ENCODE measurements at regions not wholly inside any gene's neighbourhood (a gene's known extent, or its start where the extent isn't known, plus 50 kb on each side); places are given as distances from the start of the nearest gene placed in this dataset.
"Not testable (repeated sequence)": the region's sequence is repeated elsewhere in the genome, so short reads cannot be mapped to it uniquely, and the experiment has no call there.

DNA sequence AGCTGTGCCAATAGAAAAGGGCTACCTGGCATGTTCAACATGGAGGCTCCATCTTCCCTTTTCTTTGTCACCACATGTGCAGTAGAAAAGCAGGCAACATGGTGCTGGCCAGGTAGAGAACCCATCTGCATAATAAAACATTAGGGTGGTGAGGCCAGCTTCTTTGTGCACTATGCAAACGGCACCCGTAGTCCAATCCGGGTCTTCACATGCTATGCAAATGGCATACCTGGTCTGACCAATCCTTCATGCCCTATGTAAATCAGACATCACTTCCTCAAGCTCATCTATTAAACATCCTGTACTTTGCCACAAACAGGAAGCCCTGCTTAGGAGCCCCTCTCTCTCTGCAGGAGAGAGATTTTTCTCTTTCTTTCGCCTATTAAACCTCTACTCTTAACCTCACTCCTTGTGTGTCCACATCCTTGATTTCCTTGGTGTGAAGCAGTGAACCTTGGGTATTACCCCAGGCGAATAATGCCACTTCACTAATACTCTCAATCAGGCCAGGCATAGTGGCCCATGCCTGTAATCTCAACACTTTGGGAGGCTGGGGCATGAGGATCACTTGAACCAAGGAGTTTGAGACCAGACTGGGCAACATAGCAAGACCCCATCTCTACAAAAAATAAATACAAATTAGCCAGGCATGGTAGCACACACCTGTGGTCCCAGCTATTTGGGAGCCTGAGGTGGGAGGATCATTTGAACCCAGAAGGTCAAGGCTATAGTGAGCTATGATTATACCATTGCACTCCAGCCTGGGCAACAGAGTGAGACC is 111.3 kb upstream of the MRI1 start:
- DNase-seq (ENCODE audit: low read depth) = no peak

DNA sequence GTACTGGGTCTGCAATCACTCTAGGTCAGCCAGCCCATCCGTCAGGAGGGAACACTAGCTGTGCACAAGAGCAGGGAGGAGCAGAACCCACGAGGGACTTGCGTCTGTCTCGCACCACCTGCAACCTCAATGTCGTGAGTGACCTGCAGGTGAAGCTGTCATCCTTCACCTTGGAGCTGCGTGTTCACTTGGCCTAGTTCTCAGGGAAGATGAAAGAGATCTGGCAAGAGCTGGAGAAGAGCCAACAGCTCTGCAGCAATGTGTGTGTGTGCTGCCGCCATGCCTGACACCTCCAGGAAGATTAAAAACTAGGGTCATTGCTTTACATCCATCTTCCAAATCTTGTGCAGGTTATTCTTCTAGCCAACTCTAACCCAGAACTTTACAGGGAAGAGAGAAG is 117.6 kb upstream of the MRI1 start:
- DNase-seq (ENCODE audit: low read depth) = no peak

DNA sequence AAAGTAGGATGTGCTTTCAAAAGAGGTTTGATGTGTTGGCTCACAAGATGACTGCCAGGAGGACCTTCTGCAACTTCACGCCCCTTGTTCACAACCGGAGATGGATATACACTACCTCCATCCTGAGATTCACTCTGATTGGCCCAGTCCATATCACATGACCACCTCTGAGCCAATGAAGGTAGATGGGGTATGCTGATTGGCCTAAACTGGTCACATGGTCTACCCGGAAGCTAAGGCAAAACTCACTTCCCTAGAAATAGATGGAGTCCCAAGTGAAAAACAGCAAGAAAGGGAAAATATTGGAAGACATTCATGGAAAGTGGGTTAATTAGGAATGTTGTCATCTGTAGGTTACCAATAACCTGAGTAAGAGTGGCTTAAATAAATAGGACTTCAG is 119.7 kb upstream of the MRI1 start:
- no peak for DNase-seq (ENCODE audit: low read depth)

DNA sequence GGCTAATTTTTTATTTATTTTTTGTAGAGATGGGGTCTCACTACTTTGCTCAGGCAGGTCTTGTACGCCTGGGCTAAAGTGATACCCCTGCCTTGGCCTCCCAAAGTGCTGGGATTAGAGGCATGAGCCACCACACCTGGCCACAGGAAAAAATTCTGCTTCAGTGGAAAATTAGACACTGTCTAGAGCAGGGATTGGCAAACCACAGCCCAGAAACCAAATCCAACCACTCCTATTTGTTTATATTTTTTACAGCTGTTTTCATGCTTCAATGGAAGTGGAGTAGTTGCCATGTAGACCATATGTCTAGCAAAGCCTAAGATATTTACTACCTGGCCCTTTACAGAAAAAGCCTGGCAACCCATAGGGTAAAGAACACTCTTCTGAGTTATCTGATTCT is 123.7 kb upstream of the MRI1 start:
- no peak for DNase-seq (ENCODE audit: low read depth)

DNA sequence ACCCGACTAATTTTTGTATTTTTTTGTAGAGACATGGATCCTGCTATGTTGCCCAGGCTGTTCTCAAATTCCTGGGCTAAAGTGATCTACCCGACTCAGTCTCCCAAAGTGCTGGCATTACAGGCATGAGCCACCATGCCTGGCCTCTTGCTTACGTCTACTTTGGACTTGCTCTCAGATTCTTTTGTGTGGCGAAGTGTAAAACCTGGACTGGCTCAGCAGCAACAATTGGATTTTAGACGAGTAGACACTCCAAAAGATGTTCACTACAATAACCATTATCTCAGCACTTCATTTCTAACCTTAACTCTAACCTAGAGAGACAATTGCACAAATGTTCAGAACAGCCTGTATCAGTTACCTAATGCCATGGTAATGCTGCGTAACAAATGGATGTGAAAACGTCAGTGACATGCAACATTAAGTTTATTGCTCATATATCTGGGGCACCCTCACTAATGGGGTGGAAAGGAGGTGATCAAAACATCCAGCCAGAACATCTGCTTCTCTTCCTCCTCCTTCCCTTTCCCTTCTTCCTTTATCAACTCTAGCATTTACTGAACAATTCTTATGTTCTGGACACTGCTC is 124.9 kb upstream of the MRI1 start:
- no peak for DNase-seq (ENCODE audit: low read depth)

DNA sequence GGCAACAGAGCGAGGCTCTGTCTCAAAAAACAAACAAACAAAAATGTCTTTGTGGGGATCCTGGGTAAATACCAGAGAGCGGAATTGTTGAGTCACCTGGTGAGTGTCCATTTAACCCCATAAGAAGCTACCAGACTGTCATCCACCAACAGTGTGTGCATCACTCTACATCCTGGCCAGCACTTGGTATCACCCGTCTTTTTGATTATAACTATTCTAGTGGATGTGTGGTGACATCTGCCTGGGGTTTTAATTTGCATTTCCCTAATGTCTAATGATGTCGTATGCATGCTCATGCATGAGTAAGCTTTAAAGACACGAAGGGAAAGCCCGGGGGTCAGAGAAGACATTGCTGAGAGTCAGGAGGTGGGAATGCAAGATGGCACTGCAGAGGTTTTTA is 126.7 kb upstream of the MRI1 start:
- no peak for DNase-seq (ENCODE audit: low read depth)

DNA sequence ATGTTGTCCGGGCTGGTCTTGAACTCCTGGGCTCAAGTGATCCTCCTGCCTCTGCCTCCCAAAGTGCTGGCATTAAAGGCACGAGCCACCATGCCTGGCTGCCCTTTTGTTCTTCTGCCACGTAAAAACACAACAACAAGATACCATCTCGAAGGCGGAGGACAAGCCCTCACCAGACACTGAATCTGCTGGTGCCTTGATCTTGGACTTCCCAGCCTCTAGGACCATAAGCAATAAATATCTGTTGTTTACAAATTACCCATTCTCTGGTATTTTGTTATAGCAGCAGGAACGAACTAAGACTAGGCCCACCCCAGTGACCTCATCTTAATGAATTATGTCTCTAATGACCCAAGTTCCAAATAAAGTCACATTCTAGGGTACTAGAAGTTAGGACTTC is 128.4 kb upstream of the CACNA1A start:
- DNase-seq (ENCODE audit: low read depth) = no peak

DNA sequence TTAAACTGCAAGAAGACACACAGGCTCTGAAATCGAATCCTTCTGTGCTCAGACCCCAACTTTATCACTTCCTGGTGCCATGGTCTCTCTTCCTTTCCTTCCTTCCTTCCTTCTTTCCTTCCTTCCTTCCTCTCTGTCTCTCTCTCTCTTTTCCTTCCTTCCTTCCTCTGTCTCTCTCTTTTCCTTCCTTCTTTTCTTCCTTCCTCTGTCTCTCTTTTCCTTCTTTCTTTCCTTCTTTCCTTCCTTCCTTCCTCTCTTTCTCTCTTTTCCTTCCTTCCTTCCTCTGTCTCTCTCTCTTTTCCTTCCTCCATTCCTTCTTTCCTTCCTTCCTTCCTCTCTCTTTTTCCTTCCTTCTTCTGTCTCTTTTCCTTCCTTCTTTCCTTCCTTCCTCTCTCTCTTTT is 127.2 kb upstream of the CACNA1A start:
- DNase-seq (ENCODE audit: low read depth) = no peak

DNA sequence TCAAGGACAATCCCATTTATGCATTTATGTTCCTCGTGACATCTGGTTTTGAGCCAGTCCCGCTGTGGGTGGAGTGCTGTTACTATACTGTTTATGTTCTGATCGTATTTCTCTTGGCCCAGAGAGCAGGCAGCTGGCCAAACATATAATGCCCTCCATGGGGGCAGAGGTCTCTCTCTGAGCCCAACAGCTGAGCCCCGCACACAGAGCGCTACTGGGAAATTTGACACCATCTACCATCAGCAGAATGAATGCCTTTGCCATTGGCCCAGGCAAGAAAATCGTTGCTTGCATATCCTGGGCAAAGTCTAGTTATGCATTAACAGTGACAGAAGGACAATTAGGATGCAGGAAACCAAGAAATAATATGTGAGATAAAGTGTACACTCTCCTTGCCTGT is 126.8 kb upstream of the CACNA1A start:
- no peak for DNase-seq (ENCODE audit: low read depth)

DNA sequence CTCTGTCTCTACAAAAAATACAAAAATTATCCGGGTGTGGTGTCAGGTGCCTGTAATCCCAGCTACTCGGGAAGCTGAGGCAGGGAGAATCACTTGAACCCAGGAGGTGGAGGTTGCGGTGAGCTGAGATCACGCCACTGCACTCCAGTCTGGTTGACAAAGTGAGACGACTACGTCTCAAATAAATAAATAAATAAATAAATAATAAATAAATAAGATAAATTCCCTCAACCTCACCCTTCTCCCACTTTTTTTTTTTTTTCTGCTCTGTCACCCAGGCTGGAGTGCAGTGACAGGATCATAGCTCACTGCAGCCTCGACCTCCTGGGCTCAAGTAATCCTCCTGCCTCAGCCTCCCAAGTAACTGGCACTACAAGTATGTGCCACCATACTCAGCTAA is 125.9 kb upstream of the CACNA1A start:
- not testable (repeated sequence) for DNase-seq (ENCODE audit: low read depth)

DNA sequence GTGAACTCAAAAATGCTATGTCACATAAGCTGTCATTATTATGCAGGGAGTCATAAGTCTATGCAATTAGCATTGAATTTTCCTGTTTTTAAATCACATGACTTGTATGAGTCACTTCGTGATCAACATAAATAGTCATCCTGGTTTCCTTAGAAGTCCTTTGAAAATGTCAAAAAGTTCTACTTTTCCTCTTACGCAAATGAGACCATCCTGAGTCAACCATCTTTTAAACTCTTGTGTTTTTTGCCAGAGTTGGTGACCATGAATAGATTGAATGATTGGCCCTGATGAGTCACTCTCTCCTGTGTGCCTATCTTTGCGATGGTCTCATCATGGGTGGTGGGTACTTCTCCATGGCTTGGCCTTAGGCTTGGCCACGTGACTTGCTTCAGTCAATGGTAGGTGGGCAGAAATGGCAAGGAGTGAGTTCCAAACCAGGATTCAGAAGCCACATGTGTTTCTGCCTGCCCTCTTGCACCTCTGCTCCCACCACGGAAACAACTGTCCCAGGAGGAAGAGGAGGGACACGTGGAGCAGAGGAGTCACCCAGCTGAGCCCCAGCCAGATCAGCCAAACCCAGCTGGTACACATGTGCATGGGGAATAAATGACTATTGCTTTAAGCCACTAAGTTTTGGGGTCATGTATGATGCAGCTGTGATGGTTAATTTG is 123.5 kb upstream of the CACNA1A start:
- DNase-seq (ENCODE audit: low read depth) = no peak

DNA sequence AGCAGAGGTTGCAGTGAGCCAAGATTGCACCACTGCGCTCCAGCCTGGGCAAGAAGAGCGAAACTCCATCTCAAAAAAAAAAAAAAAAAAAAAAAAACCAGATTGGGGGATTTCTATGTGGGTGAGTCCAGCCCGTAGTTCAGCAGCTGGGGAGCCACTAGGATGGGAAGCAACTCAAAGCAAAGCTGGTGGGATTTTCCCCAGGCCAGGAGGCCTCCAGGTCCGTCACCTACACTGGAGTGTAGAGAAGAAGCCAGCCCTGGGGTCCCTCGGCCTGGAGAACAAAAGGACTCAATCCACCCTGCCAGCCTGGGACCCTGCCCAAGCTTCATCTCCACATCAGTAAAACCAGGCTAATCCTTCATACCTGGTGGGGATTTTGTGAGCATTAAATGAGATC is 121.3 kb upstream of the CACNA1A start:
- no peak for DNase-seq (ENCODE audit: low read depth)

DNA sequence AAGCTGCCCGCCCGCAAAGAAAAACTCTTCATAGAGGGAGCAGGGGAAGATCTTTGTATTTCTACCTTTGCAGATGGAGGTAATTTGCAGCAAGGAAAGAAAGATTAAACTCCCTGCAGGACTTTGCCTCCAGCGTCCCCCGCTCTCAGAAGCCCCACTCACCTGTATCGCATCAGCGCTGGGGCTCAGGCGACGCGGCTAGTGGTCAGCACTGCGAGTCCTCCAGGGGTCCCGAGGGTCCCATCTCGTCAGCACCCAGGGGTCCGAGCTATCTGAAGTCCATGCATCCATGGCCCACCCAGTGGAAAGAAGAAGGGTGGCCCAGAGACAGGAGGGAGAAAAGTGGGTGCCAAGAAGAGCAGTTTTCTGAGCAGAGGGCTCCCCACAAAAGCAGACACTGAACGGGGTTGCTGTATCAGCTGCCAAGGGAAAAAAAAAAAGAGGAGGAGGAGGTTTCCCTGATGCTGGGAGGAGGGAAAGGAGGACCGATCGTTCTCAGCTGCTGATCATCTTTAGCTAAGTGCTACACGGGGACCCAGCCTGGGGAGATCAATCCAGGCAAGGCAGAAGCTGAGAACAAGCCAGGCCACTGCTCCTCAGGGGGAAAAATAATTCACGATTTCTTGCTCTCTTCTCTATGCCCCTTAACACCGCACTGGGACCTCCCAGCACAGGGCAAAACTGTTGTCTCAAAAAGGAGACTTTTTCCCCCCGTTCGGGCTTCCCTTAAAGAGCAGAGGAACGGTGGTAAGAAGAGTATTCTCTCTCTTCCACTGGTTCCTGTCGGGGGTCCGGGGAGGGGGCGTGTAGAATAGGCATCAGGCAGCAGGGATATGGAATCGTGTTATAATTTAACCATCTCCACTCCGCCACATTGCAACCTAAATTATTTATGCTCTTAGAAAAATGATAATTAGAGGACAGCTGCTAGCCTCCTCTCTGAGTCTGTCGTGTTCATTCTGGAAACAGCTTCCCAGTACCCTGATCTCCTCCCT is 117.7 kb upstream of the CACNA1A start:
- DNase-seq (ENCODE audit: low read depth) = no peak

DNA sequence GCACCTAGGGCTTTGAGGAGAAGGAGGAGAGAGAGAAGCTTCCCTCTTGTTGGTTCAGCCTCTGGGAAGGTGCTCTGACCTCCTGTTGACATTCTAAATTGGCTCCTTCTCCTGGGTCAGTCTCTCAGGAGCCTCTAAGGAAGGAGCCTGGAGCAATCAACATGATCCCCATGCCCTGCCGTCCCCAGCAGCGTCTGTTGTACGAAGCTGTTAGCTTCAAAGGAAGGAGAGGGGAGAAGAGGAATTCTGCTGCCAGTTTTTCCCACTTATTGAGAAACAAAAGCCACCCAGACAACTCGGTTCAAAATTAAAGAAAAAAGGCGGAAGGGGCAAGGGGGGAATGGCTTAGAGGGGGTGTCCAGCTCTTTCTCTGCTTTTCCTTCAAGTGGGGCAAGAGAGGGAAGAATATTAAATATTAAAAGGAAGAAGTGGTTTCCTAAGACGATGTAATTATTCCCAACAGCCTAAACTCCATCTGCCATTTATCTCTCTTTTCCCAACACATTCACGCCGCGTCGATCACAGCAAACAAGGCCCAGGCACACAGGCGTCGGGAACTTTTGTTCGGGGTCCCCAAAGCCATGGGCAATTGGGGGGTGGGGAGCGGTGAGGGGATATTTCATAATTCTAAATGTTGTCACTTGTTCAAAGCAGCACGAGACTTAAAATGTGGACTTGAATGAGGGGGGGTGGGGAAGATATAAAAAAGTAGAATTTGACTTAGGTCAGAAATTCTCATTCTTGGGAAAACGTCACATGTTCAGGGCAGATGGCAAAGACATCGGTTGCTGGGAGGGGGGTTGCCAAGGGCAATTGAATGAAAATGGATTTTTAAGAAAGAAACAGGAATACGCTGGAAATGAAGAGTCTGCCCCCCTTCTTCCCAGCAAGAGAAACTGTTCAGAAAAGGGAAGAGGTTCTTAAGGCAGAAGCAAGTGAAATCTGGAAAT is 116.8 kb upstream of the CACNA1A start:
- no peak for DNase-seq (ENCODE audit: low read depth)

DNA sequence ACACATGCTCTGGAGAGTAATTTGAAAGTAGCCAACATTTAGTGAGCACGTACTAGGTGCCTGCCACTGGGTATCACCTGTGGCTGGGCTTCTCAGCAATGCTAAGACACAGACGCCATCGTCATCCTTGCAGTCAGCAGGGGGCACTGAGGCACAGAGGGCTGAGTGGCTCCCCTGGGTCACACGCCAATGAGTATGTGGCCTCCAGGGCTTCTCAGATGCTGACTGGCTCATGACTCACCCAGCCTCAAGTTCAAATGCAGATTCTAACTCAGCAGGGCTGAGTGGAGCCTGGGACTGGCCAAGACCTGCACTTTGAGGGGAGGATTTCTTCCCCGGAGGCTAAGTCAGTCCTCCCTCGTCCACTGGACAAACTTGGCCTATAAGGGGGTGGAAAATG is 115.1 kb upstream of the CACNA1A start:
- DNase-seq (ENCODE audit: low read depth) = peak; percentile 26

DNA sequence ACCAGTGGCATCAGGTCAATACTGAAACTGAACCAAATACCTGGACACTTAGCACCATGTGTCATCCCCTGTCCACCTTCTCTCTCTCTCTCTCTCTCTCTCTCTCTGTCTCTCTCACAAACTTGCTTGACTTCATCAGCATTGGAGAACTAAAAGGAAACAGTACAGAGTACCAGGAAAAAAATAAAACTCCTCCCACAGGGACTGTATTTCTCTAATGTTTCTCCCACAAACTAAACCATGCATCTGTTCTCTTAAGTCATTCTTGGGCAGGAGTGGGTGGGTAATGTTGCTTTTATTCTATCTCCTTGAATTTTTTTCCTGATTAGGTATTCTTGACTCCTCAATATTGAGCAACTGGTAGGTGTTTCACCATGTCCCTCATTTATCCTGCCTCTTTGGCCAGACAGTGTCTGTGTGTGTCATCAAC is 112.9 kb upstream of the CACNA1A start:
- DNase-seq (ENCODE audit: low read depth) = no peak

DNA sequence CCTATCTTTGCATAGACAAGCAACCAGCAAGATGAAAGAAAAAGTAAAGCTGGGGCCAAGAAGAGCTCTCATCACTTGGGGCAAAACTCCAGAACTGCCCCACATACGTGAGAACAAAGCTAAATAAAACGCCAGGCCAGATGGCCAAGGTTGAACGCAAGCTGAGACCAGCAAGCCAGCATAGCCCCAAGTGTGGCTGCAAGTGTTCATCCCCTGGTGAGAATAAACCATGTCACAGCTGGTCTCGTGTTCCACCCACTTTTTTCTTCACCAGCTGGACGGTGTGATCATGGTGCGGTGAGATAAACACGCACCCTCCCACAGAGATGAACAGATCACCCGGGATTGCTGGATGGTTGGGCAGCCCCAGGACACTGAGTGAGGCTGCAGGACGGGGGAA is 109.6 kb upstream of the CACNA1A start:
- no peak for DNase-seq (ENCODE audit: low read depth)

DNA sequence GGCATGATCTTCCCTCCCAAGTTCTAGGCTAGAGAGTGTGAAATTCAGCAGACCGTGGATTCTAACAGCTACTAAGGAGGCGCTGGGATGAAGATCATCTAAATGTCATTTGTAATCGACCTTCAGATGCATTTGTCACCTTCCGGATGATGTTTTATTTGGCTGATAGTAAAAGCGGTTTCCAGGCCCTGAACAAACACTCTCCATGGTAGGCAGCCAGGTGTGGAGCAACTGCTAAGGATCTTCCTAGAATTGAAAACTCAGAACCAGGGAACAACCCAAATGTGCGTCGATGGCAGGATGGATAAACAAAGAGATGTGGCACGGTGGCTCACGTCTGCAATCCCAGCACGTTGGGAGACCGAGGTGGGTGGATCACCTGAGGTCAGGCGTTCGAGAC is 107.2 kb upstream of the CACNA1A start:
- no peak for DNase-seq (ENCODE audit: low read depth)

DNA sequence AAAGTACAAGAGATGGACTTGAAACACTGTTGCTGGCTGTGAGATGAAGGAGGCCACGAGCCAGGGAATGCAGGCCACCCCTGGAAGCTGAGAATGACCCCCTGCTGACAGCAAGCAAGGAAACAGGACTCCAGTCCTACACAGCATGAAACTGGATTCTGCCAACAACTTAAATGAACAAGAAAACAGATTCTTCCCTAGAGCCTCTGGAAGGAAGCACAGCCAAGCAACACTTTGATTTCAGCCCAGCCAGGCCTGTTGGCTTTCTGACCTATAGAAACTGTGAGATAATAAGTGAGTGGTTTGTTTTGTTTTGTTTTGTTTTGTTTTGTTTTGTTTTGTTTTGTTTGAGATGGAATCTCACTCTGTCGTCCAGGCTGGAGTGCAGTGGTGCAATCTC is 105.3 kb upstream of the CACNA1A start:
- no peak for DNase-seq (ENCODE audit: low read depth)

DNA sequence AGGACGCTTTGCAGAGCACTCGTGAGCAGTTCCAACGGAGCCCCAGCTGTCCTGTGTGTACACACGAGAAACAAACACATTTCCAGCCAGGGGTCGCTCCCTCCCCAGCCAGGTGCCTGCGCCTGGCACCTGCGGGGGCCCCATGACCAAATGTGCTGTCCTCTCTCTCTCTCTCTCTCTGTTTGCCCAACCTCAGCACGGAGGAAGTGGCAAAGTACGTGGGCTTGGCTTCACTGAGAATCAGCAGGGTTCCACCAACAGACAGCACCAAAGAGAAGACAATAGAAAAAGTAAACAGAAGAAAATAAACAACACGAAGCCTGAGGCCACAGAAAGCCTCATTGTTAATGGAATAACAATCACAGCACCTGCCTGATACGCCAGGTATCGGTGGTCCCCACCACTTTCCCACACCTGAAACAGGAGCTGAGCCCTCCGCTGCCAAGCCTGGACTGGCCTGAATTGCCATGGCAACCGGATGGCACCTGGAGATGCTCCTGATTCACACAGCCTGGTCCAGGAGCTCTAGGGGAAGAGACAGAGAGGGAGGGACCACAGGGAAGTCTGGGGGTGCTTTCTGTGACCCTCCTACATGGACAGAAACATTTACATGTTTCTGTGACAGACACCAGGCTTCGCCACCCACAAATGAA is 103.9 kb upstream of the CACNA1A start:
- no peak for DNase-seq (ENCODE audit: low read depth)

DNA sequence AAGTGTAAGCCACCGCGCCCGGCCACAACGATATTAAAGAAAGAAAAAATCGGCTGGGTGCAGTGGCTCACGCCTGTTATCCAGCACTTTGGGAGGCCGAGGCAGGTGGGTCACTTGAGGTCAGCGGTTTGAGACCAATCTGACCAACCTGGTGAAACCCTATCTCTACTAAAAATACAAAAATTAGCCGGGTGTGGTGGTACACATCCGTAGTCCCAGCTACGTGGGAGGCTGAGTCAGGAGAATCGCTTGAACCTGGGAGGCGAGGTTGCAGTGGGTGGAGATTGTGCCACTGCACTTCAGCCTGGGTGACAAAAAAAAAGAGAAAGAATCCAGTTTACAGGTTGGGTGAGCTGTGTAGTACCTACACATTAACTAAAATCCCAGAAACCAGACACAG is 99.9 kb upstream of the CACNA1A start:
- no peak for DNase-seq (ENCODE audit: low read depth)

Measured in HS-27A (cell line).